Keratinocyte (primary cell): ENCODE measurements at regions not wholly inside any gene's neighbourhood (a gene's known extent, or its start where the extent isn't known, plus 50 kb on each side); places are given as distances from the start of the nearest gene placed in this dataset.

Experiments
- DNase-seq: peaks from one replicate; pipeline ENCODE4 v3.0.0-alpha.2; 2011; ENCODE audit warnings: low read depth, missing footprints, low spot score
- FAIRE-seq: peaks from 2 replicates; lab custom pipeline; 2011; peaks lifted over from hg19 to GRCh38; lab: Jason Lieb, UNC
- H2AFZ ChIP-seq: 2 replicates; pipeline ENCODE4 v1.6.0; 2012; ENCODE audit warnings: low read length, control low read depth, inconsistent platforms; ENCODE audit not compliant: control insufficient read depth
- H3K27ac ChIP-seq: 2 replicates; pipeline ENCODE4 v1.5.1; 2011; ENCODE audit warnings: low read length; ENCODE audit not compliant: control insufficient read depth, insufficient read depth
- H3K27me3 ChIP-seq: 3 replicates; pipeline ENCODE4 v1.6.0; 2011; ENCODE audit warnings: low read length; ENCODE audit not compliant: control insufficient read depth, insufficient read depth; ENCODE audit errors: extremely low read depth
- H3K36me3 ChIP-seq, 2 experiments: 2 replicates in 1 of 2; 3 replicates in 1 of 2; pipeline ENCODE4 v1.5.1; 2011; ENCODE audit warnings: low read length in 2 of 2, mild to moderate bottlenecking in 1 of 2; ENCODE audit not compliant: control insufficient read depth in 2 of 2, insufficient read depth in 2 of 2; ENCODE audit errors: extremely low read depth in 1 of 2
- H3K4me1 ChIP-seq: 3 replicates; pipeline ENCODE4 v1.5.1; 2011; ENCODE audit warnings: low read length; ENCODE audit not compliant: control insufficient read depth, insufficient read depth; ENCODE audit errors: extremely low read depth
- H3K4me2 ChIP-seq: 3 replicates; pipeline ENCODE4 v1.6.0; 2011; ENCODE audit warnings: low read depth, low read length; ENCODE audit not compliant: control insufficient read depth, insufficient read depth; ENCODE audit errors: extremely low read depth
- H3K4me3 ChIP-seq, 3 experiments: fragments of 200-600 bp in 1 of 3; sonication (generic) in 1 of 3; 2 replicates in 2 of 3; 3 replicates in 1 of 3; pipeline ENCODE4 v1.5.1; 2011 to 2016; ENCODE audit warnings: low read length in 3 of 3, mild to moderate bottlenecking in 3 of 3, control low read depth in 2 of 3, inconsistent platforms in 1 of 3, low read depth in 1 of 3, mixed read lengths in 1 of 3, mixed run types in 1 of 3, moderate library complexity in 1 of 3; ENCODE audit not compliant: control insufficient read depth in 2 of 3, insufficient read depth in 2 of 3; ENCODE audit errors: extremely low read depth in 1 of 3
- H3K79me2 ChIP-seq: 2 replicates; pipeline ENCODE4 v1.6.0; 2012; ENCODE audit warnings: low read length; ENCODE audit not compliant: control insufficient read depth, insufficient read depth
- H3K9ac ChIP-seq: 3 replicates; pipeline ENCODE4 v1.6.0; 2011; ENCODE audit warnings: low read length; ENCODE audit not compliant: control insufficient read depth, insufficient read depth; ENCODE audit errors: extremely low read depth
- H3K9me1 ChIP-seq: 3 replicates; pipeline ENCODE4 v1.6.0; 2011; ENCODE audit warnings: low read length; ENCODE audit not compliant: control insufficient read depth, insufficient read depth; ENCODE audit errors: extremely low read depth
- H3K9me3 ChIP-seq: 2 replicates; pipeline ENCODE4 v1.5.1; 2012; ENCODE audit warnings: low read depth, low read length; ENCODE audit not compliant: control insufficient read depth
- H4K20me1 ChIP-seq: 3 replicates; pipeline ENCODE4 v1.6.0; 2011; ENCODE audit warnings: low read length; ENCODE audit not compliant: control insufficient read depth, insufficient read depth; ENCODE audit errors: extremely low read depth
- EZH2 ChIP-seq: IDR thresholded peaks from one replicate; pipeline ENCODE4 v1.6.1; 2012; ENCODE audit warnings: inconsistent platforms, mild to moderate bottlenecking, low read length, moderate library complexity
- dilution Hi-C: fragments of 300-500 bp; cut with MboI; formaldehyde crosslinking; loops from one replicate; pipeline ENCODE4 v1.7.0; 2020; ENCODE audit warnings: low sequenced_read_pairs; ENCODE audit not compliant: extremely low pct_ligation_motif_present
- TF ChIP-seq, protein P1 (sequence below), 3 experiments: IDR thresholded peaks in 1 of 3; conservative IDR thresholded peaks in 1 of 3; optimal IDR thresholded peaks in 1 of 3; 2 replicates in 2 of 3; 3 replicates in 1 of 3; pipeline versions ENCODE3 to v1.5.1; 2011; ENCODE audit warnings: low read length in 3 of 3, mild to moderate bottlenecking in 3 of 3, moderate library complexity in 2 of 3, control low read depth in 1 of 3, inconsistent platforms in 1 of 3; ENCODE audit not compliant: insufficient read depth in 2 of 3; ENCODE audit errors: extremely low read depth in 1 of 3

DNA sequence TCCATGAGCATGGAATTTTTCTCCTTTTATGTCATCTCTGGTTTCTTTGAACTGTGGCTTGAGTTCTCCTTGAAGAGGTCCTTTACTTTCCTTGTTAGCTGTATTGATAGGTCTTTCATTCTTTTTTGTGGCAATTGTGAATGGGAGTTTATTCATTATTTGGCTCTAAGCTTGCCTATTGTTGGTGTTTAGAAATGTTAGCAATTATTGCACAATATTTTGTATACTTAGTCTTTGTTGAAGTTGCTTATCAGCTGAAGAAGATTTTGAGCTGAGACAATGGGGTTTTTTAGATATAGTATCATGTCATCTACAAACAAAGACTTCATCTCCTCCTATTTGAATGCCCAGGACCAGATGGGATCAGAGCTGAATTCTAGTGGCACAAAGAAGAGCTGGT, 1143.8 kb downstream of the XPNPEP1 start:
- DNase-seq (no peak), FAIRE-seq (no peak)
- Histone ChIP-seq H3K4me1 (no peaks in the 10 kb centered on the region), H3K79me2 (no peaks in the 10 kb centered on the region), H3K9me3 (no peaks in the 10 kb centered on the region), H4K20me1 (no peaks in the 10 kb centered on the region), H3K36me3 (no peaks in the 10 kb centered on the region), H3K9me1 (no peaks in the 10 kb centered on the region), H3K4me2 (no peak overlapping the region), H3K4me3 (no peak overlapping the region), H3K9ac (no peak overlapping the region), H2AFZ (no peak overlapping the region), H3K27me3 (no peaks in the 10 kb centered on the region), H3K27ac (no peak overlapping the region)
- dilution Hi-C loops, result no loop called here
- TF ChIP-seq EZH2, result no peak
- TF ChIP-seq, protein P1, sequence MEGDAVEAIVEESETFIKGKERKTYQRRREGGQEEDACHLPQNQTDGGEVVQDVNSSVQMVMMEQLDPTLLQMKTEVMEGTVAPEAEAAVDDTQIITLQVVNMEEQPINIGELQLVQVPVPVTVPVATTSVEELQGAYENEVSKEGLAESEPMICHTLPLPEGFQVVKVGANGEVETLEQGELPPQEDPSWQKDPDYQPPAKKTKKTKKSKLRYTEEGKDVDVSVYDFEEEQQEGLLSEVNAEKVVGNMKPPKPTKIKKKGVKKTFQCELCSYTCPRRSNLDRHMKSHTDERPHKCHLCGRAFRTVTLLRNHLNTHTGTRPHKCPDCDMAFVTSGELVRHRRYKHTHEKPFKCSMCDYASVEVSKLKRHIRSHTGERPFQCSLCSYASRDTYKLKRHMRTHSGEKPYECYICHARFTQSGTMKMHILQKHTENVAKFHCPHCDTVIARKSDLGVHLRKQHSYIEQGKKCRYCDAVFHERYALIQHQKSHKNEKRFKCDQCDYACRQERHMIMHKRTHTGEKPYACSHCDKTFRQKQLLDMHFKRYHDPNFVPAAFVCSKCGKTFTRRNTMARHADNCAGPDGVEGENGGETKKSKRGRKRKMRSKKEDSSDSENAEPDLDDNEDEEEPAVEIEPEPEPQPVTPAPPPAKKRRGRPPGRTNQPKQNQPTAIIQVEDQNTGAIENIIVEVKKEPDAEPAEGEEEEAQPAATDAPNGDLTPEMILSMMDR (optimal IDR thresholded peaks at IDR 0.05 in 1 of 3, IDR thresholded peaks at IDR 0.05 in 1 of 3, conservative IDR thresholded peaks at IDR 0.05 in 1 of 3; ENCODE audit: extremely low read depth in 1 of 3, insufficient read depth in 2 of 3, low read length in 3 of 3), result no peak

DNA sequence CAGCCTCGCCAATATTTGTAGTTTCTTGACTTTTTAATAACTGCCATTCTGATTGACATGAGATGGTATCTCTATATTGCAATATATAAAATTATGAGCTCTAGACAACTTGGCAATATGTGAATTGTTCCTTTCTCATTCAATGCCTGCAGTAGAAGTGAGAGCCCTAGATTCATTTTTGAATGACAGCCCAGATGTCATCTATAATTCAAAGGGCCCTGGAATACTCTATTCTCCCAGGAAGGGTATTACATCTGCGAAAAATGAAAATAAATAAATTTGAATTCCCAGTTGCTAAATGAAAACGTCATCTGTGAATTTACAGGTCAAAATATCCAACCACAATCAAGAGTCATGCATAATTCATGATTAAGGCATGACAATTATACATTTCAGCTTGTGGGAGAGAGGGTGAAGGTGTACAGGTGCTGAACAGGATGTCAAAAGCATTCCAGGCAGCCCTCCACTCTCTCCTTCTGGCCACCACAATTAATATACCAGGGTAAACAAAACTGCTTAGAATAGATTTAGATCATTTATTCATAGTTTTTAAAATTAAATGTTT, 1147.3 kb downstream of the XPNPEP1 start:
- Histone ChIP-seq H3K79me2 (no peaks in the 10 kb centered on the region), H3K36me3 (no peaks in the 10 kb centered on the region), H3K27ac (no peak overlapping the region), H4K20me1 (no peaks in the 10 kb centered on the region), H3K9me3 (no peaks in the 10 kb centered on the region), H3K27me3 (no peaks in the 10 kb centered on the region), H3K4me3 (no peak overlapping the region), H3K9ac (no peak overlapping the region), H3K4me1 (no peaks in the 10 kb centered on the region), H3K9me1 (no peaks in the 10 kb centered on the region), H3K4me2 (no peak overlapping the region), H2AFZ (no peak overlapping the region)
- no peak for TF ChIP-seq EZH2
- TF ChIP-seq, protein P1 (optimal IDR thresholded peaks at IDR 0.05 in 1 of 3, IDR thresholded peaks at IDR 0.05 in 1 of 3, conservative IDR thresholded peaks at IDR 0.05 in 1 of 3; ENCODE audit: extremely low read depth in 1 of 3, insufficient read depth in 2 of 3, low read length in 3 of 3), result no peak
- dilution Hi-C loops, result no loop called here
- FAIRE-seq (no peak), DNase-seq (no peak)
